OCI-LY7 (cell line): ENCODE measurements at regions not wholly inside any gene's neighbourhood (a gene's known extent, or its start where the extent isn't known, plus 50 kb on each side); places are given as distances from the start of the nearest gene placed in this dataset.

Experiments used
- CTCF ChIP-seq: fragments of 200-600 bp; sonication (generic); conservative IDR thresholded peaks from 2 replicates; pipeline ENCODE4 v1.5.1; 2014; ENCODE audit warnings: mild to moderate bottlenecking, antibody characterized with exemption, low read length, moderate library complexity, mixed read lengths
- EZH2phosphoT487 ChIP-seq: fragments of 200-600 bp; sonication (generic); IDR thresholded peaks from 2 replicates; pipeline ENCODE4 v1.6.1; 2018; ENCODE audit warnings: low read depth, borderline replicate concordance, mild to moderate bottlenecking, mixed run types, antibody characterized with exemption, low read length, moderate library complexity, mixed read lengths

- TF ChIP-seq CTCF: no peak
- no peak for TF ChIP-seq EZH2phosphoT487
Observed at GRCh38 chr10:84957427-84957826, 629.0 kb downstream of the CCSER2 start.
